B cell (primary cell): ENCODE measurements at regions not wholly inside any gene's neighbourhood (a gene's known extent, or its start where the extent isn't known, plus 50 kb on each side); places are given as distances from the start of the nearest gene placed in this dataset.

Experiments
- ATAC-seq: fragments of 200-7000 bp; cut with Tn5 transposase; one replicate; pipeline ENCODE4 v1.10.0; 2021; ENCODE audit warnings: low read depth, mild to moderate bottlenecking, moderate number of reproducible peaks, moderate library complexity
- CTCF ChIA-PET: fragments of 350-600 bp; sonication (Branson Sonifier 250); formaldehyde crosslinking; loops from one replicate; lab custom pipeline; 2021; ENCODE audit warnings: antibody characterized with exemption, inconsistent platforms; lab: Charles Lee
- POLR2A ChIA-PET: fragments of 350-600 bp; sonication (Branson Sonifier 250); formaldehyde crosslinking; loops from one replicate; lab custom pipeline; 2021; ENCODE audit warnings: antibody characterized with exemption; lab: Charles Lee
- DNase-seq: peaks from one replicate; pipeline ENCODE4 v3.0.0; 2013
- H2AFZ ChIP-seq: 2 replicates; pipeline ENCODE4 v1.6.1; 2012; ENCODE audit warnings: mild to moderate bottlenecking, low read depth, low read length; ENCODE audit not compliant: insufficient read depth, poor library complexity, severe bottlenecking
- H3K27ac ChIP-seq, 2 donors: 1 replicate in 1 of 2; 2 replicates in 1 of 2; pipeline ENCODE4 v1.5.1; 2012 to 2013; ENCODE audit warnings: low read length in 2 of 2, mild to moderate bottlenecking in 2 of 2, moderate library complexity in 1 of 2
- H3K27me3 ChIP-seq, 4 experiments: fragments of 200-600 bp in 1 of 4; sonication (generic) in 1 of 4; replicated peaks in 1 of 4; 1 replicate in 2 of 4; 2 replicates in 2 of 4; pipeline versions ENCODE4 v1.6.1 to v1.7.0; 2013 to 2016; ENCODE audit warnings: low read length in 3 of 4, mild to moderate bottlenecking in 2 of 4, mixed read lengths in 1 of 4, moderate library complexity in 1 of 4; ENCODE audit not compliant: insufficient read depth in 4 of 4, control insufficient read depth in 3 of 4; ENCODE audit errors: control extremely low read depth in 1 of 4
- H3K36me3 ChIP-seq, 2 experiments: replicated peaks in 1 of 2; 1 replicate in 1 of 2; 2 replicates in 1 of 2; pipeline versions ENCODE4 v1.6.1 to v1.7.1; 2013; ENCODE audit warnings: low read length in 1 of 2; ENCODE audit not compliant: insufficient read depth in 2 of 2, control insufficient read depth in 1 of 2; ENCODE audit errors: control extremely low read depth in 1 of 2, extremely low read depth in 1 of 2
- H3K4me1 ChIP-seq, 2 donors: fragments of 200-600 bp in 1 of 2; sonication (generic) in 1 of 2; 1 replicate in 1 of 2; 2 replicates in 1 of 2; pipeline versions ENCODE4 v1.5.1 to v1.6.1; 2013 to 2017; ENCODE audit warnings: low read length in 2 of 2; ENCODE audit not compliant: control insufficient read depth in 2 of 2, insufficient read depth in 2 of 2
- H3K4me2 ChIP-seq: replicated peaks from 2 replicates; pipeline ENCODE3; 2012; ENCODE audit warnings: mild to moderate bottlenecking, low read depth, low read length; ENCODE audit not compliant: poor library complexity, severe bottlenecking
- H3K4me3 ChIP-seq, 5 experiments: fragments of 200-600 bp in 1 of 5; sonication (generic) in 1 of 5; 1 replicate in 3 of 5; 2 replicates in 2 of 5; pipeline versions ENCODE4 v1.5.1 to v1.7.0; 2011 to 2016; ENCODE audit warnings: low read length in 4 of 5, mild to moderate bottlenecking in 4 of 5, low read depth in 2 of 5, control low read depth in 1 of 5, moderate library complexity in 1 of 5; ENCODE audit not compliant: insufficient read depth in 1 of 5; ENCODE audit errors: control extremely low read depth in 1 of 5, extremely low read depth in 1 of 5
- H3K79me2 ChIP-seq: fragments of 200-600 bp; sonication (generic); one replicate; pipeline ENCODE4 v1.6.0; 2016; ENCODE audit warnings: low read length; ENCODE audit not compliant: control insufficient read depth, insufficient read depth
- H3K9ac ChIP-seq: fragments of 200-600 bp; sonication (generic); 2 replicates; pipeline ENCODE4 v1.6.1; 2017; ENCODE audit warnings: mild to moderate bottlenecking, low read length, moderate library complexity
- H3K9me3 ChIP-seq, 3 donors: one replicate each; pipeline versions ENCODE4 v1.6.1 to v1.7.1; 2013; ENCODE audit warnings: low read length in 2 of 3; ENCODE audit not compliant: control insufficient read depth in 2 of 3, insufficient read depth in 1 of 3; ENCODE audit errors: control extremely low read depth in 1 of 3
- H4K20me1 ChIP-seq: 2 replicates; pipeline ENCODE4 v1.6.0; 2012; ENCODE audit warnings: mild to moderate bottlenecking, low read length; ENCODE audit not compliant: insufficient read depth, control insufficient read depth, poor library complexity, severe bottlenecking
- H3K27ac Mint-ChIP-seq: one replicate; pipeline ENCODE4 v1.8.0; 2021; ENCODE audit warnings: mixed read lengths
- H3K27me3 Mint-ChIP-seq: one replicate; pipeline ENCODE4 v1.8.0; 2021; ENCODE audit warnings: mixed read lengths
- H3K4me1 Mint-ChIP-seq: one replicate; pipeline ENCODE4 v1.8.0; 2021; ENCODE audit warnings: mixed read lengths
- H3K4me3 Mint-ChIP-seq: one replicate; pipeline ENCODE4 v1.8.0; 2021; ENCODE audit warnings: mixed read lengths
- H3K9me3 Mint-ChIP-seq: one replicate; pipeline ENCODE4 v1.8.0; 2022; ENCODE audit warnings: mixed read lengths; ENCODE audit not compliant: insufficient read depth
- EZH2 ChIP-seq: IDR thresholded peaks from 2 replicates; pipeline ENCODE4 v1.6.1; 2012; ENCODE audit warnings: borderline replicate concordance, low read depth, mild to moderate bottlenecking, moderate library complexity, low read length; ENCODE audit not compliant: insufficient read depth, poor library complexity, severe bottlenecking
- WGBS: methylation state at CpG from one replicate; pipeline ENCODE4 v1.1.5; 2013; ENCODE audit warnings: missing lambda C conversion rate; ENCODE audit not compliant: insufficient coverage; 5-methylcytosine and 5-hydroxymethylcytosine counted together
- intact Hi-C: fragments of 100-400 bp; cut with micrococcal nuclease; formaldehyde crosslinking; loops from one replicate; pipeline ENCODE4 v1.10.0; 2022
- TF ChIP-seq, protein P1 (sequence below): fragments of 200-600 bp; IDR thresholded peaks from one replicate; pipeline ENCODE4 v1.8.0; 2022; ENCODE audit warnings: antibody characterized with exemption, mild to moderate bottlenecking

DNA sequence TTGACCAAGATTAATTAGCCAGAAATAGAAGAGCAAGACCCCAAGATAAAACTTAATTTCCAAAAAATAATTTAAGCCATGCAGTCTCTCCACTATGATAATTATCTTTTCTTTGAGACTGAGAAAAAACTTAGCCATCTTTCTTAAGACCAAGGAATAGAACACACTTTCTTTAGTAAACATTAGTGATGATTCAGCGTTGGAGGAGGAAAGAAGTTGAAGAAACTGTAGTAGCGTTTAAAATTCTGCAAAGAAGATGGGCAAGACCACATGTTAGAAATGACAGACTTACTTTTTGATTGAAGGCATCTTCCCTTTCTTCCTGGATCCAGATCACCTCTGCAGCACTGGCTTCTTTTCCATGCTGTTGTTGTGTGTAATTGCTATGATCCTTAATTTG is 124.8 kb upstream of the RASSF8 start:
- no peaks in the 10 kb centered on the region for H3K79me2 ChIP-seq
- 80% methylated on average over 1 of the region's 2 CpGs for WGBS
- CTCF ChIA-PET, result no interaction called here

DNA sequence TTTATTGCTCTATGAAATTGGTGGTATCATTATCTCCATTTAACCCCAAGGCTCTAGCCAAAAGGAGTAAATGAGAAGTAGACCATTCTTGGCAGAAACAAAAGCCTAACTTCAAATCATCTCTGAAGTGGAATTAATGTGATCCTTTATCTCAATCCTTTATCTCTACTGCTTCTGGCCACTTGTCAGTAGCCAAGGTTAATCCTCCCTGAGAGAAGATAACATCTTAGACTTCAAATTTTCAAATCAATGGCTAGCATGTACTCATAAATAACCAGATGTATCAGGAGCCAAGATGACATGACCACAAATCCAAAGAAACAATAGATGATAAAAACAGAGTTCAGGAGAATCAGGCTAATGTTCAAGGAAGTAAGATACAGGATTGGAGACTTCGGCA is 123.1 kb upstream of the RASSF8 start:
- WGBS, result no CpG with 5 or more reads among the region's 1 CpG
- no peaks in the 10 kb centered on the region for H3K36me3 ChIP-seq
- no peaks in the 10 kb centered on the region for H3K4me1 ChIP-seq
- H3K4me3 ChIP-seq, result no peak overlapping the region
- Mint-ChIP-seq H3K4me3 (no peak overlapping the region), H3K4me1 (no peaks in the 10 kb centered on the region), H3K9me3 (no peaks in the 10 kb centered on the region), H3K27me3 (peaks cover 14% of the 10 kb centered on the region), H3K27ac (no peak overlapping the region)
- H3K4me2 ChIP-seq, result no peak overlapping the region
- H3K9me3 ChIP-seq, result no peaks in the 10 kb centered on the region
- POLR2A ChIA-PET, result no interaction called here
- H4K20me1 ChIP-seq, result no peaks in the 10 kb centered on the region
- peaks cover 0 to 3% (median 0%) of the 10 kb centered on the region in 4 experiments for H3K27me3 ChIP-seq
- ATAC-seq, result no peak
- H3K27ac ChIP-seq, result no peak overlapping the region
- CTCF ChIA-PET, result no interaction called here
- H2AFZ ChIP-seq, result no peak overlapping the region
- intact Hi-C loops, result no loop called here
- no peak overlapping the region for H3K9ac ChIP-seq
- no peak for DNase-seq
- TF ChIP-seq, protein P1, sequence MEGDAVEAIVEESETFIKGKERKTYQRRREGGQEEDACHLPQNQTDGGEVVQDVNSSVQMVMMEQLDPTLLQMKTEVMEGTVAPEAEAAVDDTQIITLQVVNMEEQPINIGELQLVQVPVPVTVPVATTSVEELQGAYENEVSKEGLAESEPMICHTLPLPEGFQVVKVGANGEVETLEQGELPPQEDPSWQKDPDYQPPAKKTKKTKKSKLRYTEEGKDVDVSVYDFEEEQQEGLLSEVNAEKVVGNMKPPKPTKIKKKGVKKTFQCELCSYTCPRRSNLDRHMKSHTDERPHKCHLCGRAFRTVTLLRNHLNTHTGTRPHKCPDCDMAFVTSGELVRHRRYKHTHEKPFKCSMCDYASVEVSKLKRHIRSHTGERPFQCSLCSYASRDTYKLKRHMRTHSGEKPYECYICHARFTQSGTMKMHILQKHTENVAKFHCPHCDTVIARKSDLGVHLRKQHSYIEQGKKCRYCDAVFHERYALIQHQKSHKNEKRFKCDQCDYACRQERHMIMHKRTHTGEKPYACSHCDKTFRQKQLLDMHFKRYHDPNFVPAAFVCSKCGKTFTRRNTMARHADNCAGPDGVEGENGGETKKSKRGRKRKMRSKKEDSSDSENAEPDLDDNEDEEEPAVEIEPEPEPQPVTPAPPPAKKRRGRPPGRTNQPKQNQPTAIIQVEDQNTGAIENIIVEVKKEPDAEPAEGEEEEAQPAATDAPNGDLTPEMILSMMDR, result no peak
- TF ChIP-seq EZH2, result no peak
- no peaks in the 10 kb centered on the region for H3K79me2 ChIP-seq

More for the DNA sequence above, 124.8 kb upstream of the RASSF8 start:
- H3K27ac ChIP-seq, result no peak overlapping the region
- Mint-ChIP-seq H3K27me3 (peaks cover 14% of the 10 kb centered on the region), H3K4me1 (no peaks in the 10 kb centered on the region), H3K4me3 (no peak overlapping the region), H3K9me3 (no peaks in the 10 kb centered on the region), H3K27ac (no peak overlapping the region)
- no peak overlapping the region for H3K4me2 ChIP-seq
- ATAC-seq (no peak), DNase-seq (no peak)
- no peaks in the 10 kb centered on the region for H3K4me1 ChIP-seq
- TF ChIP-seq, protein P1, result no peak
- no peak for TF ChIP-seq EZH2
- H2AFZ ChIP-seq, result no peak overlapping the region
- intact Hi-C loops, result no loop called here
- no peaks in the 10 kb centered on the region for H3K36me3 ChIP-seq
- H3K4me3 ChIP-seq, result no peak overlapping the region
- no peaks in the 10 kb centered on the region for H3K9me3 ChIP-seq
- H4K20me1 ChIP-seq, result no peaks in the 10 kb centered on the region
- POLR2A ChIA-PET, result no interaction called here
- no peak overlapping the region for H3K9ac ChIP-seq
- H3K27me3 ChIP-seq, result peaks cover 0 to 3% (median 0%) of the 10 kb centered on the region in 4 experiments
